IMR-90 (cell line): ENCODE measurements at regions not wholly inside any gene's neighbourhood (a gene's known extent, or its start where the extent isn't known, plus 50 kb on each side); places are given as distances from the start of the nearest gene placed in this dataset.

Source experiments
- ATAC-seq: fragments of 200-7000 bp; cut with Tn5 transposase; 2 replicates; pipeline ENCODE4 v1.9.1; 2020; ENCODE audit warnings: low read depth, mild to moderate bottlenecking, moderate library complexity
- BruUV-seq: library from RNA; stranded (reverse); fragments of 400-500 nt; replicated peaks from 2 replicates; lab custom pipeline; 2021; lab: Mats Ljungman, UMichigan
- CTCF ChIA-PET: fragments of 300-600 bp; formaldehyde crosslinking; extraction: SDS; loops from one replicate; lab custom pipeline; 2021; ENCODE audit warnings: antibody characterized with exemption; lab: Yijun Ruan, JAX
- POLR2A ChIA-PET: fragments of 300-600 bp; sonication (Branson Sonifier 250); formaldehyde crosslinking; loops from one replicate; lab custom pipeline; 2022; ENCODE audit warnings: antibody characterized with exemption; ENCODE audit not compliant: unreplicated experiment; lab: Charles Lee
- DNase-seq: peaks from one replicate; pipeline ENCODE4 v3.0.0; 2013
- H2AFZ ChIP-seq: replicated peaks from 2 replicates; pipeline ENCODE3; 2013; ENCODE audit warnings: low read length, mild to moderate bottlenecking; ENCODE audit not compliant: poor library complexity
- H2AK5ac ChIP-seq: 2 replicates; pipeline ENCODE4 v1.6.1; 2013; ENCODE audit warnings: low read depth, low read length, inconsistent platforms
- H2AK9ac ChIP-seq: replicated peaks from 2 replicates; pipeline ENCODE3; 2013; ENCODE audit warnings: mild to moderate bottlenecking, low read depth, low read length, moderate library complexity; ENCODE audit not compliant: poor library complexity
- H2BK120ac ChIP-seq: 2 replicates; pipeline ENCODE4 v1.6.1; 2013; ENCODE audit warnings: low read depth, low read length, inconsistent platforms
- H2BK15ac ChIP-seq: 3 replicates; pipeline ENCODE4 v1.6.1; 2013; ENCODE audit warnings: low read depth, low read length, inconsistent platforms
- H2BK20ac ChIP-seq: 2 replicates; pipeline ENCODE4 v1.6.1; 2013; ENCODE audit warnings: low read depth, mild to moderate bottlenecking, inconsistent platforms, low read length, moderate library complexity
- H2BK5ac ChIP-seq: 2 replicates; pipeline ENCODE4 v1.6.1; 2013; ENCODE audit warnings: mild to moderate bottlenecking, low read depth, low read length, inconsistent platforms; ENCODE audit not compliant: poor library complexity, severe bottlenecking
- H3K14ac ChIP-seq: replicated peaks from 2 replicates; pipeline ENCODE4 v1.6.1; 2013; ENCODE audit warnings: low read depth, low read length, inconsistent platforms
- H3K18ac ChIP-seq: 2 replicates; pipeline ENCODE4 v1.6.1; 2013; ENCODE audit warnings: low read depth, low read length, control low read depth
- H3K23ac ChIP-seq: 2 replicates; pipeline ENCODE4 v1.6.1; 2013; ENCODE audit warnings: low read depth, low read length, inconsistent platforms
- H3K27ac ChIP-seq: 2 replicates; pipeline ENCODE4 v1.5.1; 2013; ENCODE audit warnings: mild to moderate bottlenecking, control low read depth, low read length; ENCODE audit not compliant: insufficient read depth
- H3K27me3 ChIP-seq: 2 replicates; pipeline ENCODE4 v1.6.1; 2013; ENCODE audit warnings: low read length; ENCODE audit not compliant: control insufficient read depth, insufficient read depth
- H3K36me3 ChIP-seq: 2 replicates; pipeline ENCODE4 v1.6.1; 2013; ENCODE audit warnings: low read length, mixed read lengths; ENCODE audit not compliant: control insufficient read depth, insufficient read depth
- H3K4ac ChIP-seq: 2 replicates; pipeline ENCODE4 v1.6.1; 2013; ENCODE audit warnings: low read depth, low read length, inconsistent platforms
- H3K4me1 ChIP-seq: 2 replicates; pipeline ENCODE4 v1.6.1; 2013; ENCODE audit warnings: low read length, mixed read lengths; ENCODE audit not compliant: control insufficient read depth, insufficient read depth
- H3K4me2 ChIP-seq: 2 replicates; pipeline ENCODE4 v1.6.1; 2013; ENCODE audit warnings: low read depth, mild to moderate bottlenecking, control low read depth, low read length, moderate library complexity
- H3K4me3 ChIP-seq: 2 replicates; pipeline ENCODE4 v1.5.1; 2013; ENCODE audit warnings: low read depth, mild to moderate bottlenecking, control low read depth, low read length, moderate library complexity; ENCODE audit not compliant: insufficient read depth
- H3K56ac ChIP-seq: 2 replicates; pipeline ENCODE4 v1.6.1; 2013; ENCODE audit warnings: low read length, inconsistent platforms; ENCODE audit not compliant: insufficient read depth; ENCODE audit errors: extremely low read depth
- H3K79me1 ChIP-seq, 2 experiments: 2 replicates each; pipeline ENCODE4 v1.6.1; 2013; ENCODE audit warnings: low read length in 2 of 2, inconsistent platforms in 1 of 2, low read depth in 1 of 2
- H3K9ac ChIP-seq: 2 replicates; pipeline ENCODE4 v1.6.1; 2013; ENCODE audit warnings: low read depth, low read length, control low read depth
- H3K9me1 ChIP-seq: 2 replicates; pipeline ENCODE4 v1.6.1; 2013; ENCODE audit warnings: low read length, inconsistent platforms; ENCODE audit not compliant: insufficient read depth
- H3K9me3 ChIP-seq: 2 replicates; pipeline ENCODE4 v1.6.1; 2013; ENCODE audit warnings: low read length; ENCODE audit not compliant: control insufficient read depth, insufficient read depth
- H4K20me1 ChIP-seq: 2 replicates; pipeline ENCODE4 v1.6.1; 2013; ENCODE audit warnings: low read length, inconsistent platforms; ENCODE audit not compliant: insufficient read depth
- H4K5ac ChIP-seq: 2 replicates; pipeline ENCODE4 v1.6.1; 2013; ENCODE audit warnings: mild to moderate bottlenecking, low read depth, low read length, control low read depth
- H4K8ac ChIP-seq, 2 experiments: 2 replicates each; pipeline ENCODE4 v1.6.1; 2013; ENCODE audit warnings: low read depth in 2 of 2, low read length in 2 of 2, control low read depth in 1 of 2, inconsistent platforms in 1 of 2
- H4K91ac ChIP-seq: 2 replicates; pipeline ENCODE4 v1.6.1; 2013; ENCODE audit warnings: low read depth, low read length, inconsistent platforms; ENCODE audit not compliant: insufficient read depth
- RCOR1 ChIP-seq: IDR thresholded peaks from 2 replicates; pipeline ENCODE4 v1.6.1; 2012; ENCODE audit warnings: mild to moderate bottlenecking, low read length, improper control_type of control experiment; ENCODE audit not compliant: insufficient replicate concordance
- USF2 ChIP-seq: fragments of 150-350 bp; IDR thresholded peaks from 2 replicates; pipeline ENCODE4 v1.6.1; 2017; ENCODE audit warnings: mild to moderate bottlenecking, antibody characterized with exemption, low read length, low read depth
- WGBS, 2 experiments: methylation state at CpG; one replicate each; pipeline versions ENCODE4 v1.1.5 to v1.1.7; 2013; ENCODE audit warnings: missing lambda C conversion rate in 2 of 2; ENCODE audit not compliant: insufficient read length in 1 of 2; ENCODE audit errors: extremely low coverage in 2 of 2; 5-methylcytosine and 5-hydroxymethylcytosine counted together
- dilution Hi-C: fragments of 300-500 bp; cut with HindIII; formaldehyde crosslinking; loops from one replicate; pipeline ENCODE4 v1.14.3; 2018; ENCODE audit warnings: low sequenced_read_pairs; ENCODE audit not compliant: unreplicated experiment
- in situ Hi-C: fragments of 300-500 bp; cut with MboI; formaldehyde crosslinking; loops from 3 replicates; pipeline ENCODE4 v1.14.3; 2019; ENCODE audit warnings: low sequenced_read_pairs, inconsistent platforms, mixed read lengths
- intact Hi-C: fragments of 100-400 bp; cut with micrococcal nuclease; formaldehyde crosslinking; loops from 2 replicates; pipeline ENCODE4 v1.10.0; 2022

DNA sequence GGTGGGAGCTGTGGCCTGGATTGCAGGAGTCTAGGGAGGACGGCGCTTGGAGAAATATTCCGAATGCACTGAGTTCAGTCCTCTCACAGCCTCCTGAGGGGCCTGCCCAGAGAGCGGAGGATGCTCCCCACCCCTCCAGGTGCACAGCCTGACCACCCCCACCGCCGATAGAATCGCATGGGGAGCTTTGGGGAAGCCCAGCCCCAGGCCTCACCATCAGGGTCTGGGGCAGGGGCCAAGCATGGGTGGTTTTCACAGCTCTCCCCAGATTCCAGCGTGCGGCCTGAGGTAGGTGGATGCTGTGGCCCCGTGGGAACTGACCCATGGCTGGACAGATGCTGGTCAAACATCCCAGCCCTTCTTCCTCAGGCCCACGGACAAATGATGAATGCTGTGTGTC is 79.9 kb upstream of the OLFM1 start:
- Histone ChIP-seq H3K9ac (no peak overlapping the region), H3K56ac (no peak overlapping the region), H4K91ac (no peak overlapping the region), H3K9me1 (no peaks in the 10 kb centered on the region), H2AK5ac (no peak overlapping the region), H3K23ac (no peak overlapping the region), H2BK120ac (no peak overlapping the region), H2BK5ac (no peak overlapping the region), H3K4me1 (no peaks in the 10 kb centered on the region), H3K79me1 (no peaks in the 10 kb centered on the region), H3K27me3 (no peaks in the 10 kb centered on the region; the same call in 1 of the 2 replicates), H3K4ac (no peak overlapping the region), H4K8ac (no peak overlapping the region), H3K36me3 (no peaks in the 10 kb centered on the region), H4K20me1 (no peaks in the 10 kb centered on the region), H2AK9ac (no peak overlapping the region), H2AFZ (no peak overlapping the region), H4K5ac (no peak overlapping the region), H3K4me3 (no peak overlapping the region), H3K27ac (no peak overlapping the region), H3K4me2 (no peak overlapping the region), H3K18ac (no peak overlapping the region), H2BK15ac (no peak overlapping the region), H2BK20ac (no peak overlapping the region), H3K14ac (no peak overlapping the region), H3K9me3 (peaks cover 3% of the 10 kb centered on the region; the same call in 1 of the 2 replicates)
- 80% methylated on average over 1 of the region's 11 CpGs; no CpG with 5 or more reads in 1 of the 2 experiments for WGBS, 2 experiments
- DNase-seq, result no peak
- TF ChIP-seq RCOR1 (no peak), USF2 (no peak)
- no TSS peak for BruUV-seq
- POLR2A ChIA-PET, result no interaction called here
- in situ Hi-C loops, result no loop called here
- dilution Hi-C loops, result no loop called here
- ATAC-seq, result no peak
- intact Hi-C loops, result no loop called here
- CTCF ChIA-PET, result no interaction called here
